ENCODE measurements at regions not wholly inside any gene's neighbourhood (a gene's known extent, or its start where the extent isn't known, plus 50 kb on each side); places are given as distances from the start of the nearest gene placed in this dataset.

DNA sequence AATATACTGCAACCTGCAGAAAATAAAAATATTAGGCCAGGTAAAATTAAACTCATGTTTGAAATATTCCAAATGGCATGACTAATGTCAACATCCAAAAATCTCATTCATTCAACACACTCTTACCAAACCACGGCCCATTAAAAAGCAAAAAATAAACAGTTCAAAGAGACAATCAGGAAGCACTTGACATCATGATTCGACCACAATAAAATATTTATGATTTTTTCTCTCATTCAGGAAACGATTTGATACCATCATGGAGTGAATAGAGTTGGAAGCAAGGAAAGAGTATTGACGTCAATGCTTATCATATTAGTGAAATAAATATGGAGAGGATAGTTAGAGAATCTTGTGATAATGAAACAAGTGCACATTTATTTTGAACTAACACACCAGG lies 354.1 kb downstream of the KCNJ2 start:
- TF ChIP-seq, protein P1, sequence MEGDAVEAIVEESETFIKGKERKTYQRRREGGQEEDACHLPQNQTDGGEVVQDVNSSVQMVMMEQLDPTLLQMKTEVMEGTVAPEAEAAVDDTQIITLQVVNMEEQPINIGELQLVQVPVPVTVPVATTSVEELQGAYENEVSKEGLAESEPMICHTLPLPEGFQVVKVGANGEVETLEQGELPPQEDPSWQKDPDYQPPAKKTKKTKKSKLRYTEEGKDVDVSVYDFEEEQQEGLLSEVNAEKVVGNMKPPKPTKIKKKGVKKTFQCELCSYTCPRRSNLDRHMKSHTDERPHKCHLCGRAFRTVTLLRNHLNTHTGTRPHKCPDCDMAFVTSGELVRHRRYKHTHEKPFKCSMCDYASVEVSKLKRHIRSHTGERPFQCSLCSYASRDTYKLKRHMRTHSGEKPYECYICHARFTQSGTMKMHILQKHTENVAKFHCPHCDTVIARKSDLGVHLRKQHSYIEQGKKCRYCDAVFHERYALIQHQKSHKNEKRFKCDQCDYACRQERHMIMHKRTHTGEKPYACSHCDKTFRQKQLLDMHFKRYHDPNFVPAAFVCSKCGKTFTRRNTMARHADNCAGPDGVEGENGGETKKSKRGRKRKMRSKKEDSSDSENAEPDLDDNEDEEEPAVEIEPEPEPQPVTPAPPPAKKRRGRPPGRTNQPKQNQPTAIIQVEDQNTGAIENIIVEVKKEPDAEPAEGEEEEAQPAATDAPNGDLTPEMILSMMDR (IDR thresholded peaks at IDR 0.05; ENCODE audit: insufficient read depth, low read length) = no peak
- no peak for TF ChIP-seq POLR2AphosphoS5 (IDR thresholded peaks at IDR 0.05; ENCODE audit: low read depth)
- TF ChIP-seq, protein P2, sequence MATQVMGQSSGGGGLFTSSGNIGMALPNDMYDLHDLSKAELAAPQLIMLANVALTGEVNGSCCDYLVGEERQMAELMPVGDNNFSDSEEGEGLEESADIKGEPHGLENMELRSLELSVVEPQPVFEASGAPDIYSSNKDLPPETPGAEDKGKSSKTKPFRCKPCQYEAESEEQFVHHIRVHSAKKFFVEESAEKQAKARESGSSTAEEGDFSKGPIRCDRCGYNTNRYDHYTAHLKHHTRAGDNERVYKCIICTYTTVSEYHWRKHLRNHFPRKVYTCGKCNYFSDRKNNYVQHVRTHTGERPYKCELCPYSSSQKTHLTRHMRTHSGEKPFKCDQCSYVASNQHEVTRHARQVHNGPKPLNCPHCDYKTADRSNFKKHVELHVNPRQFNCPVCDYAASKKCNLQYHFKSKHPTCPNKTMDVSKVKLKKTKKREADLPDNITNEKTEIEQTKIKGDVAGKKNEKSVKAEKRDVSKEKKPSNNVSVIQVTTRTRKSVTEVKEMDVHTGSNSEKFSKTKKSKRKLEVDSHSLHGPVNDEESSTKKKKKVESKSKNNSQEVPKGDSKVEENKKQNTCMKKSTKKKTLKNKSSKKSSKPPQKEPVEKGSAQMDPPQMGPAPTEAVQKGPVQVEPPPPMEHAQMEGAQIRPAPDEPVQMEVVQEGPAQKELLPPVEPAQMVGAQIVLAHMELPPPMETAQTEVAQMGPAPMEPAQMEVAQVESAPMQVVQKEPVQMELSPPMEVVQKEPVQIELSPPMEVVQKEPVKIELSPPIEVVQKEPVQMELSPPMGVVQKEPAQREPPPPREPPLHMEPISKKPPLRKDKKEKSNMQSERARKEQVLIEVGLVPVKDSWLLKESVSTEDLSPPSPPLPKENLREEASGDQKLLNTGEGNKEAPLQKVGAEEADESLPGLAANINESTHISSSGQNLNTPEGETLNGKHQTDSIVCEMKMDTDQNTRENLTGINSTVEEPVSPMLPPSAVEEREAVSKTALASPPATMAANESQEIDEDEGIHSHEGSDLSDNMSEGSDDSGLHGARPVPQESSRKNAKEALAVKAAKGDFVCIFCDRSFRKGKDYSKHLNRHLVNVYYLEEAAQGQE (IDR thresholded peaks at IDR 0.05; ENCODE audit: insufficient replicate concordance, low read depth) = no peak

Measured in HL-60 (cell line).